ENCODE measurements at regions not wholly inside any gene's neighbourhood (a gene's known extent, or its start where the extent isn't known, plus 50 kb on each side); places are given as distances from the start of the nearest gene placed in this dataset.

DNA sequence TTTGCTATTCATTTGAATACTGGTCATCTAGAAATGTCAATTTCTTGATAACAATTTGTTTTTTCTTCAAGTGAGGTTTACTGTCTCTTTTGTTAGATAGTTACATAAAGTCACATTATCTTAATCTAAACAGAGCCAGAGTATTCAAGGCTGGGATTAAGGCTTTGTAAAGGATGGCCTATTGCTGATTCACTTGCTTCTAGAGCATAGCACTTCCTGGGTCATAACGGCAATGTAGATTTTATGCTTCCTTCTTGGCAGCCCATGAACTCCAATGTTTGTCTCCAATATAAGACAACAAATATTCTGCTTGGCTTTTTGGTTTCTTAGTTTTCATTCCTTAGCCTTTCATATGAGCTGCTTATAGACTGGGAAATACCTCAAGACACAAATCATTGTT, 2007.9 kb upstream of the CDH6 start:
- Histone ChIP-seq H3K4me1 (ENCODE audit: control insufficient read depth in 2 of 3, insufficient read depth in 2 of 3, low read depth in 1 of 3, low read length in 3 of 3) (no peaks in the 10 kb centered on the region), H3K27me3 (ENCODE audit: control insufficient read depth, insufficient read depth, low read length) (no peaks in the 10 kb centered on the region), H3K9ac (ENCODE audit: low read length in 3 of 3) (no peak overlapping the region), H3K4me3 (ENCODE audit: low read length in 3 of 3) (no peak overlapping the region), H3K36me3 (ENCODE audit: control insufficient read depth in 2 of 3, insufficient read depth in 3 of 3, low read length in 3 of 3) (no peaks in the 10 kb centered on the region), H3K27ac (ENCODE audit: low read depth in 2 of 2, low read length in 2 of 2) (no peak overlapping the region), H3K9me3 (ENCODE audit: control insufficient read depth in 2 of 3, insufficient read depth in 1 of 3, low read length in 3 of 3) (no peaks in the 10 kb centered on the region)
- intact Hi-C loops (cut with DNase I): no loop called here
- DNase-seq: no peak
- no peak for TF ChIP-seq CTCF (IDR thresholded peaks at IDR 0.05; ENCODE audit: borderline replicate concordance, extremely low read depth, insufficient read depth)
- FAIRE-seq: no peak

DNA sequence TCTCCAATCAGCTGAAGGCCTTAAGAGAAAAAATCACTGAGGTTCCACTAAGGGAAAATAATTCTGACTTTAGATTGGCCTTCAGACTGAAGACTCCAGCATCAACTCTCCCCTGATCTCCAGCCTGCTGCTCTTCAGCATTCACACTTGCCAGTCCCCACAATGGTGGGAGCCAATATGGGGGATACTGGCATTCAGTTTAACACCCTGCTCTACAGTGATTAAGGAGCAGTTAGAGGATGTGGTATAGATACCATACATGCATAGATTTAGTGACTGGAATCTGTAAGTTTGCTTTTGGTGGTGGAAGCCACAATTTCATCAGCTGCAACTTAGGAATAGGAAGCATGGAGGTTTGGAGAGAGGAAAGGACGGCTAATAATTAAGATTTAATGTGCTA, 2017.7 kb upstream of the CDH6 start:
- no peak for TF ChIP-seq CTCF (IDR thresholded peaks at IDR 0.05; ENCODE audit: borderline replicate concordance, extremely low read depth, insufficient read depth)
- intact Hi-C loops (cut with DNase I): no loop called here
- Histone ChIP-seq H3K4me1 (ENCODE audit: control insufficient read depth in 2 of 3, insufficient read depth in 2 of 3, low read depth in 1 of 3, low read length in 3 of 3) (no peaks in the 10 kb centered on the region), H3K9me3 (ENCODE audit: control insufficient read depth in 2 of 3, insufficient read depth in 1 of 3, low read length in 3 of 3) (no peaks in the 10 kb centered on the region), H3K36me3 (ENCODE audit: control insufficient read depth in 2 of 3, insufficient read depth in 3 of 3, low read length in 3 of 3) (no peaks in the 10 kb centered on the region), H3K27me3 (ENCODE audit: control insufficient read depth, insufficient read depth, low read length) (no peaks in the 10 kb centered on the region), H3K9ac (ENCODE audit: low read length in 3 of 3) (no peak overlapping the region), H3K27ac (ENCODE audit: low read depth in 2 of 2, low read length in 2 of 2) (no peak overlapping the region), H3K4me3 (ENCODE audit: low read length in 3 of 3) (no peak overlapping the region)
- FAIRE-seq (no peak), DNase-seq (no peak)

DNA sequence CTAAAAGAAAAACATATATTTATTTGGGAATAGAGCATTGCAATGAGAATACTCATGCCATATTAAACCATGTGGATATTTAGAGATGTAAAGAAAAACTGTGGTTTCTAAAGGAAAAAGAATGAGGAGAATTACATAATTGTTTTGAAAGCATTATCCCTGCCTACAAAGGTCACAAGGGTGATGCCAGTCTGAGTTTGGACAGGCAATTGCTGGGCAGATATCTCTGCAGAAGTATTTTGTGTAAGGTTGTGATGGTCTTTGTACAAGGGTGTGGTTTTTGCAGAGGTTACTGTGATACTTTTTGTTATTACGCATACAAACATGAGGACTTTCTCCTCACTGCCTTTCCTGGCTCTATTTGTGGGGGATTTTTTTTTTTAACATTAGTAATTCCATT, 2022.9 kb upstream of the CDH6 start:
- H3K36me3 ChIP-seq (ENCODE audit: control insufficient read depth in 2 of 3, insufficient read depth in 3 of 3, low read length in 3 of 3): no peaks in the 10 kb centered on the region
- DNase-seq (no peak), FAIRE-seq (no peak)
- no peak overlapping the region for H3K4me3 ChIP-seq (ENCODE audit: low read length in 3 of 3)
- TF ChIP-seq CTCF (IDR thresholded peaks at IDR 0.05; ENCODE audit: borderline replicate concordance, extremely low read depth, insufficient read depth): no peak
- no peaks in the 10 kb centered on the region for H3K27me3 ChIP-seq (ENCODE audit: control insufficient read depth, insufficient read depth, low read length)
- intact Hi-C loops (cut with DNase I): no loop called here
- H3K9me3 ChIP-seq (ENCODE audit: control insufficient read depth in 2 of 3, insufficient read depth in 1 of 3, low read length in 3 of 3): no peaks in the 10 kb centered on the region
- no peak overlapping the region for H3K9ac ChIP-seq (ENCODE audit: low read length in 3 of 3)
- no peaks in the 10 kb centered on the region for H3K4me1 ChIP-seq (ENCODE audit: control insufficient read depth in 2 of 3, insufficient read depth in 2 of 3, low read depth in 1 of 3, low read length in 3 of 3)
- H3K27ac ChIP-seq (ENCODE audit: low read depth in 2 of 2, low read length in 2 of 2): no peak overlapping the region

GRCh38 chr5:29169886-29170285, 2023.6 kb upstream of the CDH6 start:
- TF ChIP-seq CTCF (IDR thresholded peaks at IDR 0.05; ENCODE audit: borderline replicate concordance, extremely low read depth, insufficient read depth): no peak
- intact Hi-C loops (cut with DNase I): no loop called here
- no peak for FAIRE-seq
- Histone ChIP-seq H3K36me3 (ENCODE audit: control insufficient read depth in 2 of 3, insufficient read depth in 3 of 3, low read length in 3 of 3) (no peaks in the 10 kb centered on the region), H3K27ac (ENCODE audit: low read depth in 2 of 2, low read length in 2 of 2) (no peak overlapping the region), H3K9me3 (ENCODE audit: control insufficient read depth in 2 of 3, insufficient read depth in 1 of 3, low read length in 3 of 3) (no peaks in the 10 kb centered on the region), H3K4me1 (ENCODE audit: control insufficient read depth in 2 of 3, insufficient read depth in 2 of 3, low read depth in 1 of 3, low read length in 3 of 3) (no peaks in the 10 kb centered on the region), H3K4me3 (ENCODE audit: low read length in 3 of 3) (no peak overlapping the region), H3K27me3 (ENCODE audit: control insufficient read depth, insufficient read depth, low read length) (no peaks in the 10 kb centered on the region), H3K9ac (ENCODE audit: low read length in 3 of 3) (no peak overlapping the region)
- DNase-seq: no peak
